ENCODE measurements at regions not wholly inside any gene's neighbourhood (a gene's known extent, or its start where the extent isn't known, plus 50 kb on each side); places are given as distances from the start of the nearest gene placed in this dataset.

- no peak for DNase-seq (ENCODE audit: extremely low spot score in 2 of 2)
- intact Hi-C loops (cut with DNase I) = no loop called here
- TF ChIP-seq CTCF (IDR thresholded peaks at IDR 0.05) = no peak
- TF ChIP-seq POLR2A (IDR thresholded peaks at IDR 0.05) = no peak
- TF ChIP-seq POLR2AphosphoS5 (IDR thresholded peaks at IDR 0.05; ENCODE audit: insufficient read depth in 1 of 2, low read depth in 1 of 2) = no peak
These were observed 453.9 kb upstream of the GHITM start for GRCh38 chr10:83685458-83685857.

GRCh38 chr10:83691791-83692596 is 447.3 kb upstream of the GHITM start:
- H3K36me3 ChIP-seq = no peaks in the 10 kb centered on the region
- no peak for TF ChIP-seq POLR2AphosphoS5 (IDR thresholded peaks at IDR 0.05; ENCODE audit: insufficient read depth in 1 of 2, low read depth in 1 of 2)
- no peak for TF ChIP-seq POLR2A (IDR thresholded peaks at IDR 0.05)
- TF ChIP-seq CTCF (IDR thresholded peaks at IDR 0.05) = no peak
- no peaks in the 10 kb centered on the region for H3K9me3 ChIP-seq
- H3K4me1 ChIP-seq = no peaks in the 10 kb centered on the region
- no peak overlapping the region for H3K27ac ChIP-seq
- intact Hi-C loops (cut with DNase I) = no loop called here
- DNase-seq (ENCODE audit: extremely low spot score in 2 of 2) = no peak
- H3K27me3 ChIP-seq = no peaks in the 10 kb centered on the region
- no peak overlapping the region for H3K4me3 ChIP-seq

More at GRCh38 chr10:83685458-83685857, 453.9 kb upstream of the GHITM start:
- Histone ChIP-seq H3K36me3 (no peaks in the 10 kb centered on the region), H3K27ac (no peak overlapping the region), H3K27me3 (no peaks in the 10 kb centered on the region), H3K4me3 (no peak overlapping the region), H3K9me3 (no peaks in the 10 kb centered on the region), H3K4me1 (no peaks in the 10 kb centered on the region)

- DNase-seq (ENCODE audit: extremely low spot score in 2 of 2) = no peak
- Histone ChIP-seq H3K4me3 (no peak overlapping the region), H3K27ac (no peak overlapping the region), H3K27me3 (no peaks in the 10 kb centered on the region), H3K9me3 (no peaks in the 10 kb centered on the region), H3K36me3 (no peaks in the 10 kb centered on the region), H3K4me1 (no peaks in the 10 kb centered on the region)
- TF ChIP-seq POLR2A (IDR thresholded peaks at IDR 0.05) (no peak), POLR2AphosphoS5 (IDR thresholded peaks at IDR 0.05; ENCODE audit: insufficient read depth in 1 of 2, low read depth in 1 of 2) (no peak), CTCF (IDR thresholded peaks at IDR 0.05) (no peak)
- intact Hi-C loops (cut with DNase I) = no loop called here
These were observed 440.4 kb upstream of the GHITM start for GRCh38 chr10:83698899-83699298.

GRCh38 chr10:83701799-83702198 is 437.5 kb upstream of the GHITM start:
- intact Hi-C loops (cut with DNase I) = no loop called here
- Histone ChIP-seq H3K4me1 (no peaks in the 10 kb centered on the region), H3K9me3 (no peaks in the 10 kb centered on the region), H3K27me3 (no peaks in the 10 kb centered on the region), H3K4me3 (no peak overlapping the region), H3K36me3 (no peaks in the 10 kb centered on the region), H3K27ac (no peak overlapping the region)
- no peak for DNase-seq (ENCODE audit: extremely low spot score in 2 of 2)
- TF ChIP-seq CTCF (IDR thresholded peaks at IDR 0.05) (no peak), POLR2A (IDR thresholded peaks at IDR 0.05) (no peak), POLR2AphosphoS5 (IDR thresholded peaks at IDR 0.05; ENCODE audit: insufficient read depth in 1 of 2, low read depth in 1 of 2) (no peak)

GRCh38 chr10:83702731-83703130 is 436.6 kb upstream of the GHITM start:
- H3K27ac ChIP-seq = no peak overlapping the region
- no peaks in the 10 kb centered on the region for H3K9me3 ChIP-seq
- no peaks in the 10 kb centered on the region for H3K4me1 ChIP-seq
- H3K27me3 ChIP-seq = no peaks in the 10 kb centered on the region
- TF ChIP-seq POLR2A (IDR thresholded peaks at IDR 0.05) (no peak), CTCF (IDR thresholded peaks at IDR 0.05) (no peak), POLR2AphosphoS5 (IDR thresholded peaks at IDR 0.05; ENCODE audit: insufficient read depth in 1 of 2, low read depth in 1 of 2) (no peak)
- H3K36me3 ChIP-seq = no peaks in the 10 kb centered on the region
- no peak for DNase-seq (ENCODE audit: extremely low spot score in 2 of 2)
- intact Hi-C loops (cut with DNase I) = no loop called here
- H3K4me3 ChIP-seq = no peak overlapping the region

Measured in vagina (tissue), 2 donors.